Activated CD4-positive, alpha-beta T cell treated with anti-CD3 and anti-CD28 coated beads, Interleukin-10, Interleukin-2, amounts not matched to agents 100 ng/mL and 50 ng/mL, durations not matched to agents 16 hours and 8 hours (primary cell): ENCODE measurements at regions not wholly inside any gene's neighbourhood (a gene's known extent, or its start where the extent isn't known, plus 50 kb on each side); places are given as distances from the start of the nearest gene placed in this dataset.
"Not testable (repeated sequence)": the region's sequence is repeated elsewhere in the genome, so short reads cannot be mapped to it uniquely, and the experiment has no call there.

ENCODE experiments used
- DNase-seq: peaks from one replicate; pipeline ENCODE4 v3.0.0-alpha.2; 2020

DNA sequence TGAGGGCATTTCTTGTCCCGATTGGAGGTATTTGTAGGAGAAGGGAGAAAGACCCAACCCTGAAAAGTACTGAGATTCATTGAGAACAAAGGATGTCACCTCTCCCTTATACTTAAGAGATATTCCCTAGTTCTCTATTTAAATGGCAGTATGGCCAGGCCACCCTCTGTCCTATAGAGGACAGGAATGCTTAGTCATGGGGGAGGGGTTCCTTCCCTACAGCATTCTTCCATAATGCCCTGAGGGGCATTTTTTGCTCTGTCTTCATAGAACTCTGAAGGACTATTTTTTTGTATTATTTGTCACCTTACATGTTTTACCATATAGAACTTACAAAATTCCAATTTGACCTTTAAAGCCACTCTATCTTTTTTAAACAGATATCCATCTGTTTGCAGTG is 176.3 kb downstream of the TMEM161B start:
- DNase-seq: no peak

DNA sequence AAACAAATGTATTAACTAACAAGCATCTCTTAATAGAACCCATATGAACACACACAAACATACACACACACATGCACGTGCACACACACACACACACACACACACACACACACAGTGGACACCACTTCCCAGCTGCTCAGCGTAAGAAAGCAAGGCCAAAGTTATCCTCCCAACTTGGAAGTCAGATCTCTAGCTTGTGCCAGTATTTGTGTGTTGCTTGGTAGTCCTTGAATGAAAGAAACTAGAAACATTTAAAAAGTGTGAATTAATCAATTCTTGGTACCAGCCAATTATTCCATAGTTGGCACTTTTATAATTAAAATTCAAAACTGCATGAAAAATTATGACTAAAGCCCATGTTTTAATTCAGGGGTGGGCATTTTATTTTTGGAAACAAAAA is 178.1 kb downstream of the TMEM161B start:
- no peak for DNase-seq

DNA sequence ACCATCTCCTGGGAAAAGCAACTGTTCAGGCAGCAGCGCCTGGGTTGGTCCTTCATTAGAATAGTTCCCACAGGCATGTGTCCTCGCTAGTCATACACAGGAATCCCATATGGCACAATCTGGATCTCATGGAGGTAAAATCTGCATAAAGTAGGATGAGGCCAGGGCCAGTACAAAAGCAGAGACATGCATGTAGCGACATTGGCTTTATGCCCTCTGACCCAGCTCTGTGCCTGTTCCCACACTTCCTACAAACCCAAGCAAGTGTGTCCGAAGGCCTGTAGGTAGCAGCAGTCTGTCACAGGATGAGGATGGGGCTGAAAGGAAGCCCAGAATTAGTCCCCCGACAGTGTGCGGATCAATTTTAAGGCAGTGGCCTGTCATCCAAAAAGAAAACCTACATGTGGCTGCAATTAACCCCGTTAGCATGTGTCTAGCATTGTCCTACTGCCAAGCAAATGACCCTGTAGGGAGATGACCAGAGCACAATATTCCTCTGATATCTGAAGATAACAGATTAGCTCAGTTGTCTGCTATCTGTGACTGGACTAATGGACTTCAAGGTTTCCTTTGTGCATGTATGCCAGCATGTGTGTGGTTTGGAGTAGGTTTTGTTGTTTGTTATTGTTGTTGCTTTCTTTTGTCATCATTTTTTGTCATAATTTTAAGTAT is 178.8 kb downstream of the TMEM161B start:
- no peak for DNase-seq

DNA sequence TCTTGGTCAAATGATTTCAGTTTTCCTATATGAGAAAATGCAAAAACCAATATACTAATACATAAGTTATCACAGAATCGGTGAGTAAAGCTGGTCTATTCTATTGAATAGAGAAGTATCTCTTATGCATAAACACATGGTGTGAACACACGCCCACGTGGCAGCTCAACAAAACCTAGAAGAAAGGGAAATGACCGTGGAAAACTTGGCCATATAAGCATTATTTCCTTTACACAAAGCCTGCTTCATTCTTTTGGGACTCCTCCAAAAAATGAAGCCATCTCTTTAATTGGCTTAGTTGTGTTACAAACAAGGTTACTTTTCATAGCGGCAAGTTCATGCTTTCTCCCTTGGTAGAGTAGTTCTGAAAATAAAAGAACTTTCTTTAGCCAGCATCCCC is 183.2 kb downstream of the TMEM161B start:
- DNase-seq: no peak

DNA sequence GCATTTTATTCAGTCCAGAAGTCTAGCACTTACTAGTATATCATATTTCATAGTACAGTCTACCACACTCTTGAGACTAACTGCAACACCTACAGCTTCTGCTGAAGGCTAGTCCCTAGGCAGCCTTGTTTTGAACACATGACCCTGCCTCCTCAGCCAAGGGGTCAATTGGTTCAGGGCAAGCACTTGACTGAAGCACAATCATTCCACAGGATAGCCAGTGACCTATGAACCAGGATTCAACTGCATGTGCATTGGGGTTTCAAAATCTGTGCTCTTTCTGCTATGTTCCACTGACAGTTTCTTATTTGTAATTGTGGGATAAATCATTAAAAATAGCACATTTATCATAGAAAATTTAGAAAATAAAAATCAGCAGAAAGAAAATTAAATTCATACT is 186.8 kb downstream of the TMEM161B start:
- DNase-seq: no peak

DNA sequence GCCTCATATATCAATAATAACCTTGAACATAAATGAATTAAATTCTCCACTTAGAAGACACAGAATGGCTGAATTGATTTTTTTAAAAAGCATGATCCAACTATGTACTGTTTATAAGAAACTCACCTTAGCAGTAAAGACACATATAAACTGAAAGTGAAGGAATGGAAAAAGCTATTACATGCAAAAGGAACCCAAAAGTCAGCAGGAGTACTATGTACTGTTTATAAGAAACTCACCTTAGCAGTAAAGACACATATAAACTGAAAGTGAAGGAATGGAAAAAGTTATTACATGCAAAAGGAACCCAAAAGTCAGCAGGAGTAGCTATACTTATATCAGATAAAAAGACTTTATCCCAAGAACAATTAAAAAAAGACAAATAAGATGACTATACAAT is 204.8 kb downstream of the TMEM161B start:
- no peak for DNase-seq

DNA sequence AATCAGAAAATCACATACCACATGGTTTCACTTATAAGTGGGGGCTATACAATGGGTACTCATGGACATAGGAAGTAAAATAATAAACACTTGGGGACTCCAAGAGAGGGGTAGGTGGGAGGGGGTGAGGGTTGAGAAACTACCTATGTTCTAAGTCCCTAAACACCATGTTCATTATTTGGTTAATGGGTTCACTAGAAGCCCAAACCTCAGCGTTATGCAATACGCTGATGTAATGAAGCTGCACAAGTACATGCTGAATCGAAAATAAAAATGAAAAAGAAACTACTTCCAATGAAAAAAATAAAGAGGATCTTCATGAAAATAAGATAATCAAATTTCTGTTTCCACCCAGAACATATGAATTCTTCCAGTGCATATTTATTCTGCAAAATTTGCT is 208.5 kb downstream of the TMEM161B start:
- no peak for DNase-seq

DNA sequence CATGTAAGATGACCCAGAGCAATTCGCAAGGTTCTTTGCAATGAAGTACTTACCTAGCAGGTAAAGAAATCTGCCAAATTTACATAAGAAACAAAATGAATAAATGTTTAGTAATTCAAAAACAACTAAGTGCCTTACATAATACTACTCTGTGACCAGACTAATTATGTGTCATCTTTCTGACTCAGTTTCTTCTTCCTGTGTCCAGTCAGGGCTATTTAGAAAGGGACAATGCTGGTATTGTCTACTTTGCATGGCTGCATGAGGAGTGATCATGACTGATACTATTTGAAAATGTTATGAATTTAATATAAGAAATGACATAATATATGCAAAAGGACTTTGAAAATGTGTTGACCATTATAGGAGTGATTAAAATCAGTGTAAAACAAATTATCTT is 210.0 kb downstream of the TMEM161B start:
- no peak for DNase-seq

DNA sequence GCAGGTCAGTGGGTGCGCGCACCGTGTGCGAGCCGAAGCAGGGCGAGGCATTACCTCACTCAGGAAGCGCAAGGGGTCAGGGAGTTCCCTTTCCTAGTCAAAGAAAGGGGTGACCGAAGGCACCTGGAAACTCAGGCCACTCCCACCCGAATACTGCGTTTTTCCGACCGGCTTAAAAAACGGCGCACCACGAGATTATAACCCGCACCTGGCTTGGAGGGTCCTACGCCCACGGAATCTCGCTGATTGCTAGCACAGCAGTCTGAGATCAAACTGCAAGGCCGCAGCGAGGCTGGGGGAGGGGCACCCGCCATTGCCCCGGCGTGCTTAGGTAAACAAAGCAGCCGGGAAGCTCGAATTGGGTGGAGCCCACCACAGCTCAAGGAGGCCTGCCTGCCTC is 216.2 kb downstream of the TMEM161B start:
- not testable (repeated sequence) for DNase-seq

DNA sequence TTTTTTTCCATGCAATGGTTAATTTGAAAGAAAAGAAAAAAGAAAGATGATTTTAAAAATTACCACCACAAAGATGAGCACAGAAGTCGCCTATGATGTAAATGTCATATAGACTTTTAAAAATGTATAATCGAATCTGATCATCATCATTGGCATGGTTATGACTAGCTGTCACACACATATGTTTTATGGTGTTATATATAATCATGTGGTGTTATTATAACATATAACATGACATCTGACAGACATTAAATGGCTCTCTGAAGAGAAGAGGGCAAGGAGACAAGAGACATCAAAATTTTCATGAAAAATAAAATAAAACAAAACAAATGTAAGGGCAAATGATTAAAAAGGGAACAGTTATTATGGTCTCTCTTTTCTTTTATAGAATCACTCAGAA is 217.5 kb downstream of the TMEM161B start:
- DNase-seq: no peak

DNA sequence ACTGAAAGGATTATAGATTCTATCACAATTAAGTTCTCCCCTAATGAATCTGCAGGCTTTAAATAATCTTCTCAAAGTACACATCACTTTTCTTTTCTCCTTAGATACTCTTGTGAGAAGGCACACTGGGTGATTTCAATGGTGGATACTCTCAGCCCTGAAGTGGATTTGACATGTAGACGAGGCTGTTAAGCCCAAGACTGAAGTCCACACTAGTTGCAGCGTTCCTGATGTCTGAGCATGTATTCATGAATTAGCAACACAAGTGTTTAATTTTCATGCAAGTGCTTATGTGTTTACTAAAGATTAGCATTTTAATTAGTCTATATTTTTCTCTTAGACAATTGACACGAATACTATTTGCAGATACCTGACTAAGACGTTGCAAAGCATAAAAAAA is 218.9 kb downstream of the TMEM161B start:
- DNase-seq: no peak

DNA sequence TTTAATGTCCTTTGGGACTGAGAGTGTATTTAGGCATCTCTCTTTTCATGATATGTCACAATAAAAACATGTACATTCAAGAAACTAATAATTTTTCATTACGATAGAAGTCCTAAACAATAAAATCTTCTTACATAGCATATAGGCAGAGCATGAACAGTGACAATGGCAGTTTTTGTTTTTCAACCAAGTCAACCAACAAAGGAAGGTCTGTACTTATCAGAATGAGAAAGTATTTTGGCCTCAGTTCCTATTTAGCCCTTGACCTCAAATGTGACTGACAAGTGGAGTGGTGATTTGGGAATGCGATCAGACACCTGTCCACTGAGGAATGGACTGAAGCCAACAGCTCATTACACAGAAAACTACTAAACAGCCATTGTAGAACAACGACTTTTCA is 219.5 kb downstream of the TMEM161B start:
- no peak for DNase-seq

DNA sequence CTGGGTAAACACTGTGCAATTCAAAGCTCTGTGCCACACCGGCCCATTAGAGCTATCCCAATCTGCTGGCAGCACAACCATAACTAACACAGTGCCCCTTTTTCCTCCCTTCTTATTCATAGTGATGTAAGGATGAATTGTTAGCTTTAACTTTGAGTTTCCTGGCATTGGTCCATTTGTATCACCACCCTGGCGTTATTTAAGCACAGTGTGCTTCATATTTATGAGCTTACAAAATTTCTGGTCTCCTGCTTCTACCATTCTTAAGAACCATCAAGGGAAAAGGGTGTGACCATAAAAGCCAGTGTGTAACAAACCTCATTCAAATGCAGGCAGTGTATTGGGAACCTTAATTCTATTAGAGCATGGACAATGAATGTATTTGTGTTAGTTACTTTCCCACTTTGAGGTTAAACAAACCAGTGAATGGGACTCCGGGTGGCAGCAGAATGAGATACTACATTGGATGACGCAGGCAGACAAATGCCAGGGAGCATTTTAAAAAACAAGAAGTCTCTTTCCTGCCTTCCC is 222.6 kb downstream of the TMEM161B start:
- no peak for DNase-seq

DNA sequence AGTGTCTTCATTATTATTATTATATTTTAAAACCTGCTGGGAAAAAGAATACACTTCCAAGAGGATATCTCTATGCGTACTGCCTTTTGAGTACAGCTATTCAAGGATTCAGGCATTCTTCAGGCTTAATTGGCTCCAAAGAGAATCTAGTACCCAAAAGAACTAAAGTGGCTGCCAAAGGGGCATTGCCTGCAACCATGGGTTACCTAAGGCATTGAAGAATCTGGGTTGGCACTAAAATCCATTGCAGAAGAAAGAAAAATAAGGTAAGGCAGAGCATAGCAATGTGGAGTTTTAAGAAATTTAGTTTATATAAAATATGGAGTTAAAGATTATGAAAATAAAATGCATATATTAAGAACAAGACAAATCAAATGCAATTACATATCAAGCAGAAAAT is 223.5 kb downstream of the TMEM161B start:
- no peak for DNase-seq

DNA sequence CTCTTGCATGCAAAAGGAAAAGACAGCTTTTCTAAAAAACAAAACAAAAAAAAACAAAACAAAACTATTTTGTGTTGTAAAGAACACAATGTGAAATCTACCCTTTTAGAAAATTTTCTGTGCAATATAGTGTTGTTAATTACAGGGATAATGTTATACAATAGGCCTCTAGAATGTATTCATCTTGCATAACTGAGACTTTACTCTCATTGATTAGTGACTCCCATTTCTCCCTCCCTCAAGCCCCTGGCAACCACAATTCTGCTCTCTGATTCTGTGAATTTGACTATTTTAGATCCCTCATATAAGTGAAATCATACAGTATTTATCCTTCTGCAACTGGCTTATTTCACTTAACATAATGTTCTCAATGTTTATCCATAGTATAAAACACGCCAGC is 234.1 kb downstream of the TMEM161B start:
- DNase-seq: no peak

DNA sequence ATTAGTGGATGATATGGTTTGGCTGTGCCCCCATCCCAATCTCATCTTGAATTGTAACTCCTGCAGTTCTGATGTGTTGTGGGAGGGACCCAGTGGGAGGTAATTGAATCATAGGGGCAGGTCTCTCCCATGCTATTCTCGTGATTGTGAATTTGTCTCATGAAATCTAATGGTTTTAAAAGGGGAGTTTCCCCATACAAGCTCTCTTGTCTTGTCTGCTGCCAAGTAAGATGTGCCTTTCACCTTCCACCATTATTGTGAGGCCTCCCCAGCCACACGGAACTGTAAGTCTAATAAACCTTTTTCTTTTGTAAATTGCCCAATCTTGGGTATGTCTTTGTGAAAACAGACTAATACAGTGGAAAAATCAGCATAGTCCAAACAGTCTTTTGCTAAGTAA is 235.5 kb downstream of the TMEM161B start:
- DNase-seq: no peak

DNA sequence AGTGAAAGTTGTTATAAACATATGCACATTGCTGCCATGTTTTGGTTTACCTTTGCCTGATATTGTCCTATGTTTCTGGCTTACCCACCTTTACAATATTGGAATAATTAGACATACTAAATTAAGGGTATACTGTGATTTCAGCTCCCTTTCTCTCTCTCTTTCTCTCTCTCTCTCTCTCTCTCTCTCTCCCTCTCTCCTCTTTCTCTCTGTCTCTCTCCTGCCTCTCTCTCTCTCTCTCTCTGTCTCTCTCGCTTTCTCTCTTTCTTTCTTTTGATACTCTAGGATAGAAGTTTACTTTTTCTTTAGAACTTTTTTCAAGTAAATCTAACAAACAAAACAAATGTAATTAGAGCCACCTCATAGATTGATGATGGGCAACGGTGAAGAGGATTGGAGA is 239.6 kb downstream of the TMEM161B start:
- DNase-seq: no peak

DNA sequence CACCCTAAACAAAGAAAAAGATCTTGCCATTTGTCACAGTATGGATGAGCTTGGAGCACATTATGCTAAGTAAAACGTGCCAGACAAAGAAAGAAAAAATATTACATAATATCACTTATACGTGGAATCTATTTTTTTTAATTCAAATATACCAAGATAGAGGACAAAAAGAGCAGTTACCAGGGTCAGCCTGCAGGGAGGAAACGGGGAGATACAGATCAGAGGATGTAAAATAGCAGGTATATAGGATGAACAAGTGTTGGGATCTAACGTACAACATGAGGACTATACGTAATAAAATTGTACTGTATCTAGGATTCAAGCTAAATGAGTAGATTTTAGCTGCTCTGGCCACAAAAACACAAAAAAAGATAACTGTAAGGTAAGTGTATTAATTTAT is 247.5 kb downstream of the TMEM161B start:
- no peak for DNase-seq

DNA sequence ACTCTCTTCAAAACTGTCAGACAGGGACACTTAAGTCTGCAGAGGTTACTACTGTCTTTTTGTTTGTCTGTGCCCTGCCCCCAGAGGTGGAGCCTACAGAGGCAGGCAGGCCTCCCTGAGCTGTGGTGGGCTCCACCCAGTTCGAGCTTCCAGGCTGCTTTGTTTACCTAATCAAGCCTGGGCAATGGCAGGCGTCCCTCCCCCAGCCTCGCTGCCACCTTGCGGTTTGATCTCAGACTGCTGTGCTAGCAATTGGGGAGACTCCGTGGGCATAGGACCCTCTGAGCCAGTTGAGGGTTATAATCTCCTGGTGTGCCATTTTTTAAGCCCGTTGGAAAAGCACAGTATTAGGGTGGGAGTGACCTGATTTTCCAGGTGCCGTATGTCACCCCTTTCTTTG is 253.7 kb downstream of the TMEM161B start:
- DNase-seq: not testable (repeated sequence)

DNA sequence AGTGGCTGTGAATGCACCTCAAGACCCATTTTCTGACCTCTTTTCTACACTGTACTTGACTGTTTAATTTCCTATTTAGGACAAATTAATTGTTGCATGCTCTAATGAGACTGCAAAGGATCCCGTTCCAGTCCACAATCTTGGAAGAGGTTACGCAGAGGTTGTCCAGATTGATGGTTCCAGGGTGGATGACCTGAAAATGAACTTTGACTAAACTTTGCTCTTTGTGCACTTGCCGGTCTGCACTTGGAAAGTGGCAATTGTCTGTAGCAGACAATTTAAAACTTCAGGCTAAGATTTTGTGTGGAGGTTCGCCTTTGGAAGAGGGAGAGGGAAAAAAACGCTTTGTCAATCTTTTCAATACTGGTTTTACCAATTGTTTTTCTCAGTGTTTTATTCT is 267.8 kb downstream of the TMEM161B start:
- DNase-seq: no peak

DNA sequence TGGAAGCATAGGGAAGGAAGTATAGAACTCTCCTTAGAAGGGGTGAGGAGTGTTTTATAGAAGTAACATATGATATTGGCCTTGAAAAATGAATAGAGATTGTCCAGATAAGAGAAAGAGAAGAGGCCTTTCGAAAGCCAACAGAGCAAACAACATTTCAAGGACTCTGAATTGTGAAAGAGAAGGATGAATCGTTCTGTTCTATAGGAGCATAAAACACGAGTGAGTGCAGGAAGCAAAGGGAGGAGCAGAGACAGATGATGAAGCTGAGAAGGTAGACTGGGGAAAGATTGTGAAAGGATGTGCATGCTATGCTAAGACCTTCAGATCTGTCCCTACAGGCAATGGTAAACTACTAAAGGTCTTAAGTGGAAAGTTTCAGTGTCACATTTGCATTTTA is 271.0 kb downstream of the TMEM161B start:
- no peak for DNase-seq

DNA sequence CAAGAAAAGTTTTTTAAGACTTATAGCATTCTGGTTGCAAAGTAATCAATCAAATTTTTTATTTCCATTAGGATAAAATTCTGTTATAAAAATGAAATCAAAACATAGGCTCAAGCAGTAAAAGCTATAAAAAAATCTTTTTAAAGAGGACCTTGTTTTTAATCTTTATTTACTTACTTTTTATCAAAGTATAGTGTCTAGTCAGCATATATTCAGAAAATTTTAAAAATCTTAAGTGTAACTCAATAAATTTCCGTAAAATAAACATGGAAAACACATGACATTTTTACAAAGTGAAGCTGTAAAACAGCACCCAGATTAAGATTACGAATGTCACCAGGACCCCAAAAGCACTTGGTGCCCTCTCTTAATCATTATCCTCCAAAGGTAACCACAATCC is 302.4 kb downstream of the TMEM161B start:
- no peak for DNase-seq

DNA sequence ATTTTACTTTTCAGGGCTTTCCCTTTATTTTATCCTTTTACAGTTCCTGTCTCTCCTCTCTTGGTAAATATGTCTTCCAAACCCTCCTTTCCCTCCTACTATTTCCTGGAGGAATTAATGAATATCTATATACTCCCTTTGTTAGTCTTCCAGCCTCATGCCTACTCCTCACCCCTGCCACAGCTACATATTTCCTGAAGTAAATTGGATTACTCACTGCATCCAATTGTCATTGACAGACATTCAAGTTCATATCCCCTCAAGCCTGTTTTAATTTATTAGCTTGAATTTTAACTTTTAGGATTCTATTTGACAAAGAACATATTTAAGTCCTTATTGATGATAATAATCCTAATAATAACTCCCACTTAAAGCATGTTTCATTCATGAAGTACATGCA is 314.5 kb downstream of the TMEM161B start:
- no peak for DNase-seq

DNA sequence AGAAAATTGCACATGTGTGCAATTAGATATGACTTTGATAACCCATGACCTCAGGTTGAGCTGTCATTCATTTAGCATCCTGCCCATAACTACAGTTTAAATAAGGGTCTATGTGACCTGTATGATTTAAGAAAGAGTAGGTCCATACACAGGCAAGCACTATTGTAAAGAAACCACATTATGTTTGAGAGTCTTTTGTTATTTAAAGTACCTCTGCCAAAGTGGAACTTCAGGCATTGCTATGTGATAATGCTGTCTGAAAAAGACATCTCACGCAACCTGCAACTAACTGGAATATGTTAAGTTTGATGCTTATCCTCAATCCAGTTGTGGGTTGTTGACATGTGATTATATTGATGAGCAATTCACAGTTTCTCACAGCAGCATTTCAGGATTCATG is 317.0 kb downstream of the TMEM161B start:
- no peak for DNase-seq
